ENCODE measurements at regions not wholly inside any gene's neighbourhood (a gene's known extent, or its start where the extent isn't known, plus 50 kb on each side); places are given as distances from the start of the nearest gene placed in this dataset.

DNA sequence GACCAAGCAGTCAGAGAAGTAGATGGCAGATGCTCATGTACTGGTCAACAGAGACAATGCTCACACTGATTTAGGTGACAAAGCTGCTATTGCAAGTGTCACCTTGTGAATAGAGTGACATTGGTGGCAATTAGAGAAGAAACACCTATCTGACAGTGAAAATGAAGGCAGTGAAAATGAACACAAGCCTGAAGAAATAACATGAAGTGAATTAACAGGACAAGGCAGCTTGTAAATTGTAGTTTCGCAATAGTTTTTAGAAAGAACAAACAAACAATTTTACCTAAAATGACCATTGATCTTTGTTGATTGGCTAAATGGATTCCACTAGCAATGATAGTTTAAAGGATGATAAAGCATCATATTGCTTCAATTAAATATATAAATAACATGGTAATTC lies 1389.5 kb downstream of the PLA2G4A start:
- TF ChIP-seq, protein P1, sequence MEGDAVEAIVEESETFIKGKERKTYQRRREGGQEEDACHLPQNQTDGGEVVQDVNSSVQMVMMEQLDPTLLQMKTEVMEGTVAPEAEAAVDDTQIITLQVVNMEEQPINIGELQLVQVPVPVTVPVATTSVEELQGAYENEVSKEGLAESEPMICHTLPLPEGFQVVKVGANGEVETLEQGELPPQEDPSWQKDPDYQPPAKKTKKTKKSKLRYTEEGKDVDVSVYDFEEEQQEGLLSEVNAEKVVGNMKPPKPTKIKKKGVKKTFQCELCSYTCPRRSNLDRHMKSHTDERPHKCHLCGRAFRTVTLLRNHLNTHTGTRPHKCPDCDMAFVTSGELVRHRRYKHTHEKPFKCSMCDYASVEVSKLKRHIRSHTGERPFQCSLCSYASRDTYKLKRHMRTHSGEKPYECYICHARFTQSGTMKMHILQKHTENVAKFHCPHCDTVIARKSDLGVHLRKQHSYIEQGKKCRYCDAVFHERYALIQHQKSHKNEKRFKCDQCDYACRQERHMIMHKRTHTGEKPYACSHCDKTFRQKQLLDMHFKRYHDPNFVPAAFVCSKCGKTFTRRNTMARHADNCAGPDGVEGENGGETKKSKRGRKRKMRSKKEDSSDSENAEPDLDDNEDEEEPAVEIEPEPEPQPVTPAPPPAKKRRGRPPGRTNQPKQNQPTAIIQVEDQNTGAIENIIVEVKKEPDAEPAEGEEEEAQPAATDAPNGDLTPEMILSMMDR (conservative IDR thresholded peaks at IDR 0.05) = no peak
- no peak for TF ChIP-seq EZH2 (IDR thresholded peaks at IDR 0.05; ENCODE audit: low read depth)

Data from PC-9 (cell line).